H1 (cell line): ENCODE measurements at regions not wholly inside any gene's neighbourhood (a gene's known extent, or its start where the extent isn't known, plus 50 kb on each side); places are given as distances from the start of the nearest gene placed in this dataset.

Experiments
- CTCF ChIP-seq, 3 experiments: IDR thresholded peaks; 1 replicate in 2 of 3; 2 replicates in 1 of 3; pipeline versions ENCODE4 v1.5.1 to v1.6.1; 2011; ENCODE audit warnings: low read length in 3 of 3, mild to moderate bottlenecking in 3 of 3, inconsistent platforms in 2 of 3, low read depth in 1 of 3, moderate library complexity in 1 of 3; ENCODE audit not compliant: insufficient read depth in 1 of 3; ENCODE audit errors: control extremely low read depth in 1 of 3
- SUZ12 ChIP-seq: fragments of 200-600 bp; sonication (generic); IDR thresholded peaks from 2 replicates; pipeline ENCODE4 v1.6.1; 2012; ENCODE audit warnings: mild to moderate bottlenecking, inconsistent platforms, low read length, moderate library complexity, mixed read lengths

- no peak for TF ChIP-seq SUZ12
- no peak for TF ChIP-seq CTCF (IDR thresholded peaks at IDR 0.05; ENCODE audit: control extremely low read depth in 1 of 3, insufficient read depth in 1 of 3, low read depth in 1 of 3, low read length in 3 of 3)
Observed at GRCh38 chr12:87085286-87085685, 829.1 kb upstream of the MGAT4C start (continued).
